ENCODE measurements at regions not wholly inside any gene's neighbourhood (a gene's known extent, or its start where the extent isn't known, plus 50 kb on each side); places are given as distances from the start of the nearest gene placed in this dataset.
A peak's percentile ranks its signal among the peaks of the same experiment; 100 is the strongest.
"Not testable (repeated sequence)": the region's sequence is repeated elsewhere in the genome, so short reads cannot be mapped to it uniquely, and the experiment has no call there.

DNA sequence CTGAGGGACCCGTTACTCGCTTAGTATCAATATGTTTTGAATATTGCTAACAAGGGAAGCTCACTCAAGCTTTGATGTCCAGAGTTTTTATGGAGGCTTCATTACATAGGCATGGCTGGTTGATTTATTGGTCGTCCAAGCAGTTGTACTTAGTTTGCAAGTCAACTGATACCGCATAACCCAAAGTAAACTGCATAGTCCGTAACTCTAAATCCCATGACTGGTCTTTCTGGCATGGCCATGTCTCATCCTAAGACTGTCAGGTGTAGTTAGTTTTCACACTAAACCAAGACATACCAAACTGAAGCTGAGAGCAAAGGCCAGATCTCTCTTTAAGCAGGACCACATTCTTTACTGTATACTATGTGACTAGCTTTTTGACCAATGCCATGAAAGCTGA, 397.9 kb downstream of the TFEC start:
- no peak for DNase-seq (ENCODE audit: low read depth)
- TF ChIP-seq, protein P1, sequence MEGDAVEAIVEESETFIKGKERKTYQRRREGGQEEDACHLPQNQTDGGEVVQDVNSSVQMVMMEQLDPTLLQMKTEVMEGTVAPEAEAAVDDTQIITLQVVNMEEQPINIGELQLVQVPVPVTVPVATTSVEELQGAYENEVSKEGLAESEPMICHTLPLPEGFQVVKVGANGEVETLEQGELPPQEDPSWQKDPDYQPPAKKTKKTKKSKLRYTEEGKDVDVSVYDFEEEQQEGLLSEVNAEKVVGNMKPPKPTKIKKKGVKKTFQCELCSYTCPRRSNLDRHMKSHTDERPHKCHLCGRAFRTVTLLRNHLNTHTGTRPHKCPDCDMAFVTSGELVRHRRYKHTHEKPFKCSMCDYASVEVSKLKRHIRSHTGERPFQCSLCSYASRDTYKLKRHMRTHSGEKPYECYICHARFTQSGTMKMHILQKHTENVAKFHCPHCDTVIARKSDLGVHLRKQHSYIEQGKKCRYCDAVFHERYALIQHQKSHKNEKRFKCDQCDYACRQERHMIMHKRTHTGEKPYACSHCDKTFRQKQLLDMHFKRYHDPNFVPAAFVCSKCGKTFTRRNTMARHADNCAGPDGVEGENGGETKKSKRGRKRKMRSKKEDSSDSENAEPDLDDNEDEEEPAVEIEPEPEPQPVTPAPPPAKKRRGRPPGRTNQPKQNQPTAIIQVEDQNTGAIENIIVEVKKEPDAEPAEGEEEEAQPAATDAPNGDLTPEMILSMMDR (conservative IDR thresholded peaks at IDR 0.05; ENCODE audit: low read depth, low read length) = no peak
- H3K4me3 ChIP-seq (ENCODE audit: low read depth, low read length) = no peak overlapping the region

DNA sequence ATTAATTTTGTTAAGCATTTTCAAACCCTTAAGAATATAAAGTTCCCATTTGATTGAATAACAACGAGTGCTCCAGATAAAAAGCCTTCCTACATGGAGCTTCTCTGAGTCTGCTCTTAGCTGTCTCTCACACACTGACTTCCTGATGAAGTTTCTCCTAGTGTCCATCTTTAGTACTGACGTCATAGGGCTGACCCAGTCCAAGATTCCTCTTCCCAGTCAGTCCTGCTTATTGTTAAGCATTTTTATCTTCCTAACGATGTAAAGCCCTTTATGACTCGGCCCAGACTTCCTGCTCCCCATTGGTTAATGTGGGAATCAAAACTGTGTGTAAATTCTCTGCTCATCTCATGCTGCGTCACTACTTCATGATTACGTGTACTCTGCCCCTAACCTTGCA, 398.8 kb downstream of the TFEC start:
- DNase-seq (ENCODE audit: low read depth) = no peak
- no peak overlapping the region for H3K4me3 ChIP-seq (ENCODE audit: low read depth, low read length)
- TF ChIP-seq, protein P1 (conservative IDR thresholded peaks at IDR 0.05; ENCODE audit: low read depth, low read length) = peak; percentile 15

DNA sequence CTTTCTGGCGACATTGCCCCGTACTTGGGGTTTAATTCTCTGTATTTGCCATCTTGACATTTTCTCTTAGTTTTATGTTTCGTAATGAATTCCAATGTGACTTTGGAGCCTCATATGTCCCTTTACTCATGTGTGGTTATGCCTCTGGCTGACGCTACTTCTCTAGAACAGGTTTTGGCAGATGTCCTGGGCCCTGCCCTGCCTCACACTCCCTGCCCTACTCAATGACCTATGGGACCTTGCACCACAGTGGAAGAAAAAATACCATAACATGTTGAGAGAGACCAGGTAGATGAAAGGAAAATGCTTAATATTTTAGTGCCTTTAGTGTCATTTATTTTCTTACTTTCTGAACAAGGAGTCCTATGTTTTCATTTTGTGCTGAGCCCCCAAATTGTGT, 400.5 kb downstream of the TFEC start:
- H3K4me3 ChIP-seq (ENCODE audit: low read depth, low read length) = no peak overlapping the region
- no peak for DNase-seq (ENCODE audit: low read depth)
- TF ChIP-seq, protein P1 (conservative IDR thresholded peaks at IDR 0.05; ENCODE audit: low read depth, low read length) = no peak

DNA sequence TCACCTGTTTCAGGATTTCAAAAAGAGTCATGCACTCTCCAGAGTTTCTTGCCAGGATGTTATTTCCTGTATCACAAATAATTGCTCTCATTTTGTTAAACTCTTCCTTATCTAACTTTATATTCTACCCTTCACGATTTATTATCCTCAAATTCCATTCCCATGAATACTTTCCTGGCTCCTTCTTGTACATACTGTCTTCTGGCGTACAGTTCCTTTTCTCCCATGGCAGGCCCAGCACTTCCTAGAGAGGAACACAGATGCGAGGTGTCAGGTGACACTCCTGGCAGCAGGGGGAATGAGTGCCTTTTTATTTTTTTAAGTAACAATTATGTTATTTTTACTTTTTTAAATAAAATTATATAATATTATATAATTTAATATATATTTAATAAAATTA, 411.9 kb downstream of the TFEC start:
- no peak overlapping the region for H3K4me3 ChIP-seq (ENCODE audit: low read depth, low read length)
- TF ChIP-seq, protein P1 (conservative IDR thresholded peaks at IDR 0.05; ENCODE audit: low read depth, low read length) = no peak
- DNase-seq (ENCODE audit: low read depth) = no peak

DNA sequence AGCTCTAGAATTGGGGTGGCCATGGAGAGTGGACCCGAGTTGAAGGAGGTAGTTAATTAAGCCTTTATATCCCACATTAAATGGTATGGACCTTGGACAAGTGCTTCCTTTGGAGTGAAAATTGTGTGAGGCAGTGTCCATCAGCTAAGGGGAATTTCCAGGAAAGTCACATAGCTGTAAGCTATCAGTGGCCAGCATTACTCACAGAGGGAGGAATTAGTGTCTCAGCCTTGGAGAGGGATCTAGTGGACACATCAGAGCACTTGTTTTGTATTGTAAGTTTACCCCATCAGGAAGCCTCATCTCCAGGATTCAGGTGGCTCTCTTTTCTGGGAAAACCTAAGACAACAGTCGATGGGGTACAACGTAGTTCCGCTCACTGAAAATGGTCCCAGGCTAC, 416.7 kb downstream of the TFEC start:
- TF ChIP-seq, protein P1 (conservative IDR thresholded peaks at IDR 0.05; ENCODE audit: low read depth, low read length) = no peak
- no peak for DNase-seq (ENCODE audit: low read depth)
- no peak overlapping the region for H3K4me3 ChIP-seq (ENCODE audit: low read depth, low read length)

DNA sequence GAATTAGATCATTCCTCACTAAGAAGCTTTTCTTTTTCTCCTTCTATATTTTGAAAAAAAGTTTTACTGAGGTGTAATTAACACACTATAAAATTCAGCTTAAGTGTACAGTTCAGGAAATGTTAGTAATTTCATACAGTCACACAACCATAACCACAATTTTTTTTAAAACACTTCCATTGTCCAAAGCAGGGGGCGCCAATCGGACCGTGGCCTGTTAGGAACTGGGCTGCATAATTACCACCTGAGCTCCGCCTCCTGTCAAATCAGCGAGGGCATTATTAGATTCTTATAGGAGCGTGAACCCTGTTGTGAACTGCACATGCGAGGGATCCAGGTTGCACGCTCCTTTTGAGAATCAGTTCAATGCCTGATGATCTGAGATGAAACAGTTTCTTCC, 427.1 kb downstream of the TFEC start:
- no peak overlapping the region for H3K4me3 ChIP-seq (ENCODE audit: low read depth, low read length)
- TF ChIP-seq, protein P1 (conservative IDR thresholded peaks at IDR 0.05; ENCODE audit: low read depth, low read length) = peak; percentile 16
- no peak for DNase-seq (ENCODE audit: low read depth)

DNA sequence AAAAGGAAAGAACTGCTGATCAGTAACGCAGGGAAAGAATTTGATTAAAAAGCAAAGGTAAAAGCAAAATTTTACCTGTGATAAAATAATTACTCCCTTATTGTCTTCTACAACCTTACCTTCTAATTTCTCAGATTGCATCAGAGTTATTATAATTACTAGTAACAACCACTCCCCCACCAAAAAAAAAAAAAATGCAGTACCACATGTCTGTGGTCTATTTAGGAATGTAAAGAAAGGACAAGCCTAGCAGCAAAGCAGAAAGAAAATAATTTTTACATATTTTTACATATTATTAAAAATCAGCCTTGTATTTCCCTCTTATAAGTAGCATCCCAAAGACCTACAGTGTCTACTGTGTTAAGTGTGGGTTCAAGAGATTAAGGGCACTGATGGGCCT, 430.4 kb downstream of the TFEC start:
- no peak for DNase-seq (ENCODE audit: low read depth)
- no peak overlapping the region for H3K4me3 ChIP-seq (ENCODE audit: low read depth, low read length)
- TF ChIP-seq, protein P1 (conservative IDR thresholded peaks at IDR 0.05; ENCODE audit: low read depth, low read length) = no peak

DNA sequence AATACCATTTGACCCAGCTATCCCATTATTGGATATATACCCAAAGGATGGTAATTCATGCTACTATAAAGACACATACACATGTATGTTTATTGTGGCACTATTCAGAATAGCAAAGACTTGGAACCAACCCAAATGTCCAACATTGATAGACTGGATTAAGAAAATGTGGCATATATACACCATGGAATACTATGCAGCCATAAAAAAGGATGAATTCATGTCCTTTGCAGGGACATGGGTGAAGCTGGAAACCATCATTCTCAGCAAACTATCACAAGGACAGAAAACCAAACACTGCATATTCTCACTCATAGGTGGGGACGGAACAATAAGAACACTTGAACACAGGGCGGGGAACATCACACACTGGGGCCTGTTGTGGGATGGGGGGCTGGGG, 431.4 kb downstream of the TFEC start:
- DNase-seq (ENCODE audit: low read depth); H3K4me3 ChIP-seq (ENCODE audit: low read depth, low read length): not testable (repeated sequence)

DNA sequence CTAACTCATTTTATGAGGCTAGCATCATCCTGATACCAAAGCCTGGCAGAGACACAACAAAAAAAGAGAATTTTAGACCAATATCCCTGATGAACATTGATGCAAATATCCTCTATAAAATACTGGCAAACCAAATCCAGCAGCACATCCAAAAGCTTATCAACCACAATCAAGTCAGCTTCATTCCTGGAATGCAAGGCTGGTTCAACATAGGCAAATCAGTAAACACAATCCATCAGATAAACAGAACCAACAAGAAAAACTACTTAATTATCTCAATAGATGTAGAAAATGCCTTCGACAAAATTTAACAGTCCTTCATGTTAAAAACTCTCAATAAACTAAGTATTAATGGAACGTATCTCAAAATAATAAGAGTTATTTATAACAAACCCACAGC, 433.3 kb downstream of the TFEC start:
- not testable (repeated sequence) for DNase-seq (ENCODE audit: low read depth); H3K4me3 ChIP-seq (ENCODE audit: low read depth, low read length)
